GM12875 (cell line): ENCODE measurements at regions not wholly inside any gene's neighbourhood (a gene's known extent, or its start where the extent isn't known, plus 50 kb on each side); places are given as distances from the start of the nearest gene placed in this dataset.
"Not testable (repeated sequence)": the region's sequence is repeated elsewhere in the genome, so short reads cannot be mapped to it uniquely, and the experiment has no call there.

Experiments used
- H3K4me3 ChIP-seq: one replicate; pipeline ENCODE4 v1.5.1; 2011; ENCODE audit warnings: low read depth, low read length, control low read depth
- CTCF ChIP-seq: IDR thresholded peaks from 2 replicates; pipeline ENCODE4 v1.5.1; 2011; ENCODE audit warnings: low read depth, mild to moderate bottlenecking, control low read depth, inconsistent platforms, low read length, moderate library complexity, borderline replicate concordance; ENCODE audit not compliant: insufficient read depth

- not testable (repeated sequence) for H3K4me3 ChIP-seq
These were observed 824.7 kb downstream of the LRRTM4 start for GRCh38 chr2:76697439-76697838.

GRCh38 chr2:76692908-76693307 lies 829.3 kb downstream of the LRRTM4 start:
- no peak for TF ChIP-seq CTCF
- no peak overlapping the region for H3K4me3 ChIP-seq

GRCh38 chr2:76688732-76689131 lies 833.4 kb downstream of the LRRTM4 start:
- TF ChIP-seq CTCF = no peak
- no peak overlapping the region for H3K4me3 ChIP-seq

GRCh38 chr2:76687923-76688322 lies 834.3 kb downstream of the LRRTM4 start:
- no peak overlapping the region for H3K4me3 ChIP-seq
- TF ChIP-seq CTCF = no peak

- TF ChIP-seq CTCF = no peak
These were observed 837.4 kb downstream of the LRRTM4 start for GRCh38 chr2:76684756-76685155.

GRCh38 chr2:76679025-76679396 lies 843.2 kb downstream of the LRRTM4 start:
- TF ChIP-seq CTCF = no peak
- H3K4me3 ChIP-seq = no peak overlapping the region

More at GRCh38 chr2:76684756-76685155, 837.4 kb downstream of the LRRTM4 start:
- no peak overlapping the region for H3K4me3 ChIP-seq

- no peak for TF ChIP-seq CTCF
- no peak overlapping the region for H3K4me3 ChIP-seq
These were observed 843.7 kb downstream of the LRRTM4 start for GRCh38 chr2:76678383-76679024.

GRCh38 chr2:76675212-76675611 lies 847.0 kb downstream of the LRRTM4 start:
- H3K4me3 ChIP-seq = no peak overlapping the region
- no peak for TF ChIP-seq CTCF
